ENCODE measurements at regions not wholly inside any gene's neighbourhood (a gene's known extent, or its start where the extent isn't known, plus 50 kb on each side); places are given as distances from the start of the nearest gene placed in this dataset.
"Not testable (repeated sequence)": the region's sequence is repeated elsewhere in the genome, so short reads cannot be mapped to it uniquely, and the experiment has no call there.

DNA sequence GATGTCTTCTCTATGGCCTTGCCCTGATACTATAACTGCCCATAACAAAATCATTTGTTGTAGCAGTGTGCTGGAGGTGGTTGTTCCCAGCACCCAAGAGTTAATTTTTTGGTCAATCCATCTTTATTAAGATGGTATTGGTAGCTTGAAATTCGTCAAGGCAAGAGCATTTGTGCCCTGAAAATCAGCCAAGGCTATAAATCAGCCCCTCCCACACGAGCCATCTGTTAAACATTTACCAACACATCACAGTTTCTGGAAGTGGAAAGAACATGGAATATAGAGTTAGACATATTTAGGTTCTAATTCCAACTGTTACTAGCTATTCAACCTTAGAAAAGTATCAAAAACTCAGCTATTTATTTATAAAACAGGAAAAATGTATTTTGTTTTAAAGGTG is 888.4 kb upstream of the GJE1 start:
- no peak for DNase-seq (ENCODE audit: low spot score)

DNA sequence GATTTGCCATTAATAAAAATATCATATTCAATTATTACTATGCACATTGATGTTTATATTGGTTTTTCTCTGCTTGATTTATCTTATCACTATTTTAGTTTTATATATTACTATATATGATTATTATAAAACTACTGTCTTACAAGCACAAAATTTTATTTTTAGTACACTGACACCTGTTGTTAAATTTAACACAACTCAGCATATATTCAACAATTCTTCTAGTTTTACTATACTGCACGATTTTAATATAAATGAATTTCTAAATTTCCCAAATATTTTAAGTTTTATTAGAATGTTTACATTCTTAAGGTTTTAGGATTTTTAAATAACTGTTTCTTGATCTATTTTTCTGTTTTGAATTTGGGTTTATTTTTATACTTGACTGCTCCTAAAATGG is 889.8 kb upstream of the GJE1 start:
- DNase-seq (ENCODE audit: low spot score): no peak

DNA sequence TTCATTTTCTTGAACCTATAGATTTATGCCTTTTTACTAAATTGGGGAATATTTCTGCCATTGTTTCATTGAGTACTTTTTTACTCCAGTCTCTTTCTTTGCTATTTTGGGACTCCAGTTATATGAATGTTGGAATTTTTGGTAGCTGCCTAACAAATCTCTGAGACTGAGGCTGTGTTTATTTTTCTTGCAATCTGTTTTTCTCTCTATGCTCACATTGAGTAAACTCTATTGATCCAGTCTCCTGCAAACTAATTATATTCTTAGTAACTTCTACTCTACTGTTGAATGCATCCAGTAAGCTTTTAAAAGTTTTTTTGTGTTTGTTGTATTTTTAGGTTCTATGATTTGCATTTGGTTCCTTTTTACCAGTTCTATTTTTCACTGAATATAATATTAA is 903.4 kb upstream of the GJE1 start:
- no peak for DNase-seq (ENCODE audit: low spot score)

DNA sequence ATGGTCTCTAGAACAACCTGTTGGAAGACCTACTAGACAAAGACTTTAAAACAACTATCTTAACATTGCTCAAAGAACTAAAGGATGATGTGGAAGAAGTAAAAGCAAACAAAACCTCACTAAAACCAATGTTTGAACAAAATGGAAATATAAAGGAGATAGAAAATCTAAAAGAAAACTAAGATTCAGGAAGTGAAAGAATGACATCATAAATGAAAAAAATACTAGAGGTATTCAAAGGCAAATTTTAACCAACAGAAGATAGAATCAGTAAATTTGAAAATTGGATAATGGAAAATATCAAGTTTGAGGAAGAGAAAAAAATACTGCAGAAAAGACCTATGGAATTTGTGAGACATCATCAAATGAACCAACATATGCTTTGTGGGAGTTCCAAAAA is 914.1 kb upstream of the GJE1 start:
- DNase-seq (ENCODE audit: low spot score): no peak

DNA sequence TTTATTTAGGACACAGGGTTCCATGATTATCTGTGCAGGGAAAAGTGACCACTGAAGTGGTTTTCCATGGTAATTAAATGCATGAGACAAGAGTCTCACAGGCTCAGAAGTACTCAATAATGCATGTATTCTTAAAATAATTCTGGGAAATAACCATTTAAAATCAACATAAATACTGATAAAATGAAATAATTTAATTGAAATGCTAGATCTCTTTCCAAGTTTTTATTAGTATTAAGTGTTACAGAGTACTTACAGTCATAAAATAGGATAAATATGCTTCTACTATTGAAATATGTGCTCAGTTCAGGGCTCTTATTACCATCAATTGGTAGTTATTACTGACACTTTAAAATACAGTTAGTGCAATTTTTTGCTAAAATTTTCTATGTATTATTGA is 916.0 kb upstream of the GJE1 start:
- no peak for DNase-seq (ENCODE audit: low spot score)

DNA sequence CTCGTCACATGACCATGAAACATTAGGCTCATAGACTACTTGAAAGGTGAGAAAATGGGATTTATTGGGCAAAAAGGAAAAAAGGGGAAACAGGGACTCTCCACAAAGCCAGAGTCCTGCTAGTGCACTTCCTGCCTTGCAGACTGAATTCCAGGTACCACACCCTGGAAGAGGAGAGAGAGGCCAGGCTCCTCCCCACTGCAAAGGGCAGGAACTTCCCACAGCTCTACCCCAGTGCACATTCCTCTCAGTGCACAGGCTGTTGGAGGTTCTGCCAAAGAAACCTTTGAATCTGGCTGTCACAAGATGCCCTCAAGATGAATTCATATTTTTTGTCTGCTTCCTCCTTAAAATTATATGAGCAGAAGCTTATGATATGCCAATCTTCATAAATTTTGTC is 920.4 kb upstream of the GJE1 start:
- DNase-seq (ENCODE audit: low spot score): no peak

DNA sequence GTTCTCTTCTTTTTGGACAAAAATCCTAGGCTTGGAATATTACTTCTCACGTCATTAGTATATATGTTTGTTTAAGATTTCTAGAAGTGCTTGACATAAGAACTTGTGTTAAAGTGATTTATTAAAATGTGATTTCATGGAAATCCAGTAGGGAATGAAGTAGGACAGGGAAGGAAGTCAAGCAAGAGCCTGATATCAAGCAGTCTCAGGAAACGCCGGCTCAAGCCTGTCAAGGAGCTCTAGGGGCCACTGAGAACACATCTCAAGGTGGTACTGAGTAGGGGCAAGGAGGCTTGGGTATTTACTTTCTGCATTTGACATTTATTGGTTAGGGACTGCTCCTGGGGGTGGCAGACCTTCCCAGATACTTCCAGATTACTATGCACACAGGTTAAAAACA is 920.9 kb upstream of the GJE1 start:
- no peak for DNase-seq (ENCODE audit: low spot score)

DNA sequence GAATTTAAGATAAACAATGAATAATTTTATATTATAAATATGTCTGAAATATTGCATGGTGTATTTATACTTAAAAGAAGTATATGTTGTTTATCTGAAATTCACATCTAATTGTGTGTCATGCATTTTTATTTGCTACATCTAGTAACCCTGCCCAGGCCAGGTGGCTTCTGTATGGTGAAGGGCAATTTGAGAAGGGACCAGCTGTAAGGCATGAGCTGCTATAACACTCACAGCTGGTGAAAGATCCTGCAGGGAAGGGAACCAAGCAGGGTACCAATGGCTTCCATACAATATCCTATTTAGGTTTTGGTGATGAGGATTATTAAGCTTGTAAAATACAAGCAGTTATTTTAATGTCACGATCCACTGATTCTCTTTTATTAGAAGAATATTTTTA is 921.8 kb upstream of the GJE1 start:
- no peak for DNase-seq (ENCODE audit: low spot score)

DNA sequence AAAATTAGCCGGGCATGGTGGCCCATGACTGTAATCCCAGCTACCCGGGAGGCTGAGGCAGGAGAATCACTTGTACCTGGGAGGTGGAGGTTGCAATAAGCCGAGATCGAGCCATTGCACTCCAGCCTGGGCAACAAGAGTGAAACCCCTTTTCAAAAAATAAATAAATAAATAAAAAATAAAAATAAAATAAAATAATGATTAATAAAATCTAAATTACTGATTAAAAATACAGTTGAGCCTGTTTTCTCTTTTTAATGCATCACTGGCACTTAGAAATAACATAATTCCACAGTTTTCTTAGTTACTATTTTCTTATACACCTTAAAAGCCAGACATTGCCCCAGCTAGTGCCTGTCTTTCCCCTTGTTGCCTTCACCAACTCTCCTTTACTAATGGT is 922.8 kb upstream of the GJE1 start:
- no peak for DNase-seq (ENCODE audit: low spot score)

DNA sequence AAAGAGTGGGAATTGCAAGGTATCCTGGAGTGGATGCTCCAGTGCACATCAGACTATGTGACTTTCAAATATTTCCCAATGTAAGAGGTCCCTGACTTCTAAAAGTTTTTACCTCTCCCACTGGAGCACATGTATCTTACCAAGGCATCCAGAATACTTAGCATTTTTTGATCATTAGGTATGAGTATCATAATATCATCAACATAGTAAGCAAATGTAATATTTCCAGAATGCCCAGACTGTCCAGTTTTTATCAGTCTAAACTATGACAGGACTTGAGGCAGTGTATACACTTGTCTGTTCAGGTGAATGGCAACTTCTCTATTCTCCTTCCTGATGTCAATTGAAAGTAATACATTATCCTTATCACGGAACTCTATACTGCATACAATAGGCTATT is 924.6 kb upstream of the GJE1 start:
- no peak for DNase-seq (ENCODE audit: low spot score)

DNA sequence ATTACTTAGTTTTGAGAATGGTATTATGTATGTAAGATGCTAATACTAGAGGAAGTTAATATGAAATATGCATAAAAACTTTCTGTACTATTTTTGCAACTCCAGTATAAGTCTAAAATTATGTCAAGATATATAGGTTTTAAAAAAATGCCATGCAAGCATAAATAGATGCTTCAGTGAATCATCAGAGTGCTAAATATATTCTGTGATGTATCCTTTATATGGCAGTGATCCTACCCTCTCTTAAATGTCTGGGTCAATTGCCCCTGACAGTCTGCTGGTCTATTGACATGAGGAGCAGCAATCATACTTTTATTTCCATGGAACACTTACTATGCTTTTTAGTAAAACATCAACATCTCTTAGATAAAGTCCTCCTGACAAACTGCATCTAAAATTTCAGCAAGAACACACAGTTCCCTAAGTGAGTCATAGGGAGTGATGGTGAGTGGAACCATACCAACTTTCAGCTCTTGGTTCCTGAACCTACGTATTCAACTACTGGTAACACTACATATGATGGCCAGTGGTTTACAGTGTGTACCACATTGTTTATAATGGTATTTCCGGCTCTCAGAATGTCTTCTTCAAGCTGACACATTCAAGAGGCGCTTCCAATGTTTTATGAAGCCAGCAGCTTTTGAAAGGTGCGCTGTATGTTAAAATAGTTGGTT is 928.7 kb upstream of the GJE1 start:
- no peak for DNase-seq (ENCODE audit: low spot score)

DNA sequence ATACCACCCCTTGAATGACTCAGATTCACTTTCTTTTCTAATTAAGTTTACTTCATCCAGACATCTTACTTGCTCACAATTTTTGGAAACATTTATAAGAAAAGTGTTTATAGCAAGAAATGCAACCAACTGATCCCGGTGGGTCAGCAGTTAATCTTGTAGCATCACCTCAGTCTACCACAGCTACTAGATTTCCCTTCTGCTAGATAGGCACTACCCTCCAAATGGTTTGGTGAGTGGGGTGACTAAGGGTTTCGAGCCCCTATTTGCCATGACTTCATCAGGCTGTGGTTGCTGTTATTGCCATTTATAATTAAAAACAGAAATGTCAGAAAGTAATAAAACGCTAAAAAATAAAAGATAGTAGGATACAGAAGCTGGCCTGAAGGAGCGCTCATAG is 930.1 kb upstream of the GJE1 start:
- DNase-seq (ENCODE audit: low spot score): no peak

DNA sequence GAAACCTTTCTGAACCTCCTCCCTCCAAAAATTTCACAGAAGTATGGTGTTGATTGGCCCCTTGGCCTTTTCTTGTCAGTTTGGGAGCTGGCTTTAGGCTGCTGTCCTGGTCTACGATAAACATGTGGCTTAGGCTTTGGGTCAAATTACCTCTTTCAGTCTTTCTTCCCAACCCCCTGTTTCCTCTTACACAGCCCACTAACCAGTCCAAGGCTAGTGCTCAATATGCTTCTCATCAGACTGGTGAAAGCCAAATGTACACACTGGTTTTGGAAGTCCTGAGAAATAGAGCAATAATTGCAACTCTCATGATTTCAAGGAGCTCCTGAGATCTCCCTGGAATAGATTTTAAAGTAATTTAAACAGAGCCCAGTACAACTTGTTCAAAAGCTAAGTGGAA is 933.7 kb upstream of the GJE1 start:
- DNase-seq (ENCODE audit: low spot score): no peak

DNA sequence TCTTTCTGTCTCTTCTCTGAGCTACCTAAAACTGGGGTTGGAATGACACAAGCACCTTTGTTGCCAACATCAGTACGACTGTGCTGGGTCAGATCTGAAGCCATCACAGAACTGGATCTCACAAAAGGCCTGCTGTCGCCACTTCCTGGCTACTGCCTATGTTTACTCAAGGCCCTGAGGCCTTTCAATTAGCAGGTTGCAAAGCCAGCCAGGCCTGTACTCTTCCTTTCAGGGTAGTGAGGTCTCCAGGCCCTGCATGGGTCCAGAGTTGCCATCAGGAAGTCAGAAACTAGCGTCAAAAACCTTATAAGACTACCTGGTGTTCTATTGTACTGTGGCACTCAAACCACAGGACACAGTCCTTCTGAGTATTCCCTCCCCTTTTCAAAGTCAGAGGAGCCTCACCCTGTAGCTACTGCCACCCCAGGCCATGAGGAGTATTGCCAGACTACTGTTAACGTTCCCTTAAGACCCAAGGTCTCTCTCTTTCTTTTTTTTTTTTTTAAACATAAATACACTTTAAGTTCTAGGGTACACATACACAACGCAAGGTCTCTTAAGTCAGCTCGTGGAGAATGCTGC is 937.4 kb upstream of the GJE1 start:
- no peak for DNase-seq (ENCODE audit: low spot score)

DNA sequence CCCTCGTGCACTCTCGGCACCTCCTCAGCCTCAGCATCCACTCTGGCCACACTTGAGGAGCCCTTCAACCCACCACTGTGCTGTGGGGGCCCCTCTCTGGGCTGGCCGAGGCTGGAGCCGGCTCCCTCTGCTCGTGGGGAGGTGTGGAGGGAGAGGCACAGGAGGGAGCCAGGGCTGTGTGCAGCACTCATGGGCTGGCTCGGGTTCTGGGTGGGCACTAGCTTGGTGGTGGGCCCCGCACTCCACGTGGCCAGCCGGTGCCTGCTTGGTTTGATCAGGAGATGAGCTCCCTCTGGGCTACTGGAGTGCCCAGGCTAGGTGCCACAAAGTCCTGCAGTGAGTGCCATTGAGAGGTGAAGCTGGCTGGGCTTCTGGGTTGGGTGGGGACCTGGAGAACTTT is 949.4 kb upstream of the GJE1 start:
- DNase-seq (ENCODE audit: low spot score): no peak

DNA sequence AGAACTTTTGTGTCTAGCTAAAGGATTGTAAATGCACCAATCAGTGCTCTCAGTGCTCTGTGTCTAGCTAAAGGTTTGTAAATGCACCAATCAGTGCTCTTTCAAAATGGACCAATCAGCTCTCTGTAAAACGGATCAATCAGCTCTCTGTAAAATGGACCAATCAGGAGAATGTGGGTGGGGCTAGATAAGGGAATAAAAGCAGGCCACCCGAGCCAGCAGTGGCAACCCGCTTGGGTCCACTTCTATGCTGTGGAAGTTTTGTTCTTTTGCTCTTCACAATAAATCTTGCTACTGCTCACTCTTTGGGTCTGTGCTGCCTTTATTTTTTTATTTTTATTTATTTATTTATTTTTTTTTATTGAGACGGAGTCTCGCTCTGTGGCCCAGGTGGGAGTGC is 957.3 kb upstream of the GJE1 start:
- DNase-seq (ENCODE audit: low spot score): not testable (repeated sequence)

DNA sequence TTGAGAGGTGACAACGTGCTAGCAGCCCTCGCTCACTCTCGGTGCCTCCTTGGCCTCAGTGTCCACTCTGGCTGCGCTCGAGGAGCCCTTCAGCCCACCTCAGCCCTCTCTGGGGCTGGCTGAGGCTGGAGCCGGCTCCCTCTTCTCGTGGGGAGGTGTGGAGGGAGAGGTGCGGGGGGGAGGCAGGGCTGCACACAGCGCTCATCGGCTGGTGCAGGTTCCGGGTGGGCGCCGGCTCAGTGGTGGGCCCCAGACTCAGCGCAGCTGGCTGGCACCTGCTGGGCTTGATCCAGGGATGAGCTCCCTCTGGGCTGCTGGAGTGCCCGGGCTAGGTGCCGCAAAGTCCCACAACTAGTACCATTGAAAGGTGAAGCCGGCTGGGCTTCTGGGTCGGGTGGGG is 957.8 kb upstream of the GJE1 start:
- no peak for DNase-seq (ENCODE audit: low spot score)

DNA sequence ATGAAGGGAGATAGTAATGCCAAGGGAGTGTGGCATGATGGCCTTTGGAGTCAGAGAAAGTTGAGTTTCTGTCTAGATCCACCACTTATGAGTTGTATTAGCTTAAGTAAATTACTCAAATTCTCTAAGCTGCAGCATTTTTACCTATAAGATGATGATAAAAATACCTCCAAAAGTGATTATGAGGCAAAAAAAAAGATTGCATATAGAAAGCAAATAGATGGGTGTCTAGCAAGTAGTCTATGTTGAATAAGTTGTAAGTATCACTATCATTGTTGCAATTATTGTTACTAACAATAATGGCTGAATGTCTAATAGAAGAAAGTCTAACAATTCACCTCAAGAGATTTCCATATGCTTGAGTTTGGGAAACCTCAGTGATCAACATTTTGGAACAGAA is 959.2 kb upstream of the GJE1 start:
- no peak for DNase-seq (ENCODE audit: low spot score)

DNA sequence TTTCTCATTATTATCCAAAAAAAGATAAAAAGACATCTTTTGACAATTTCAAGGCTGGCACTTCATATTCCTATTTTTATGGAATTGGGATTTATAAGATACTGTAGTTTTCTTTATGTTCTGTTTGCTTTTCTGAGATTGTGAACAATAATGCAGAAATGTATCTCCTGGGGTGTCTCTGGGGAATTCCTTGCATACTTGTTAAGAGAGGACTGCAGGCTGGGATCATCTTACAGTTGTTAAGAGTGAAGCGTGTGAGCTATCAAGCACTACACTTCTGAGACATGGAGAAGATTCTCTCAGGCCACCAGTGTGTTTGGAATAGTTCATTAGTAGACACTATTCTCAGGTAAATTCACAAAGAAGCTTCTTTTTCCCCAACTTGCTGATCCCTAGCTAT is 963.3 kb upstream of the GJE1 start:
- no peak for DNase-seq (ENCODE audit: low spot score)

DNA sequence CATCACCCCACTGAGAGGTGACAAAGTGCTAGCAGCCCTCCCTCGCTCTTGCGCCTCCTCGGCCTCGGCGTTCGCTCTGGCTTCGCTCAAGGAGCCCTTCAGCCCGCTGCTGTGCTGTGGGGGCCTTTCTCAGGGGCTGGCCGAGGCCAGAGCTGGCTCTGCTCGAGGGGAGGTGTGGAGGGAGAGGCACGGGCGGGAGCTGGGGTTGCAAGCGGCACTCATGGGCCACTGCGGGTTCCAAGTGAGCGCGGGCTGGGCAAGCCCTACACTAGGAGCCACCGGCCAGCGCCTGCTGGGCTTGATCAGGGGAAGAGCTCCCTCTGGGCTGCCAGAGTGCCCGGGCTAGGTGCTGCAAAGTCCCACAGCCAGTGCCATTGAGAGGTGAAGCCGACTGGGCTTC is 964.8 kb upstream of the GJE1 start:
- DNase-seq (ENCODE audit: low spot score): no peak

DNA sequence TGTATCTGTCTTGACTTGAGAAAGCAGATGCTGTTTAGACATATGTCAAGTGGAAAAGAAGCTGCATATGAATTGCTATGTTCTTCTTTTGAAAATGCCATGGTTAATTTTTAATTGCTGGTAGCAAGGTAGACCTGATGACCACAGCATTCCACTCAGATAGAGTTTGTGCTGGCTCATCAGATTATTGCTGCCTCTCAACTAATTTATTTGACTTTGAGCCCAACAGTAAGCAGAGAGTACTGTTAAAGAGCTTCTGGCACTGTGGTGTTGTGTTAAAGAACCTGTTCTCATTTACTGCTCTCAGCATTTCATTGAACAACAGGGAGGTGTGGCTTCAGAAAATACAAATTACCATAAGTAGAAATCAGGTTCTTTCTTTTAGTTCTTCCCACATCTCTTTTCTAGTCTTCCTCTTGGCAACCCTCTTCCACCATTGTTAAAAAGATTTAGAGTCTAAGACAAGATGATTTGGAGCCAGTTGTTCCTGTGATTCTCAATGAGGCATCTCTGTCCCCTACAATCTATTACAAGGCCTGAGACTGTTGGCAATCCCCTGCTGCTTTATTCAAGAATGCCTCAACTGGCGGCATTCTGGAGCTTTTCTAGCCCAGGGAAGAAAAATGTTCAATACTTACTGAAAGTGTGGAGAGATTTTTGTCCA is 967.6 kb upstream of the GJE1 start:
- no peak for DNase-seq (ENCODE audit: low spot score)

DNA sequence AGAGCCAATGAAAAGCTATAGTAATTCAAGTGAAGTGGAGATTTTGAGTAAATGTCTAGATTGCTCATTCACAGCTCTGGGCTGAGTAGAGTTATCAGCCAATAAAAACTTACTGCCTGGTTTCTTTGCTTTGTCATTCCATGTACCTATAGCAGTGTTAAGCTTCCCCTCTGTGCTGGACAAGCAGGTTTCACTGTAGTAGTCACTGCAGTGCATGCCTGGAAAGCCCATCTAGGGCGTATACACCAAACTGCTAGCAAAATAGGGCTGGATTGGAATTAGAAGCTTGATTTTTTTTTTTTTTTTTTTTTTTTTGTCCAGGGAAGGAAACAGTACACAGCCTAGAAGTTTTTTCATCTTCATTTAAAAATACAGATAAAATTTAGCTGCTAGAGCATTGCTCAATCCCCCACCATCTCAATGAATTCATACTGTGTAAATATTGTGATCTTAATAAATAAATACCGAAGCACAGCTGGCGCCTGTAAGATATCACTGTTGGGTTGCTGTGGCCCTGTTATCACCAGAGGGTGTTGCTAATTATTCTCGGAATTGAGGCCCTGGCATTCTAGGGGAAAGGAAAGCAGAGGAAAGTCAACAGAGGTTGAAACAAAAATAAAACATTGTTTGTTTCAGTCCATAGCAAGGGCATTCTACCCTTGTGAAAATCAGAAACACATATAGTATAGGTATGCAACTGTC is 968.5 kb upstream of the GJE1 start:
- DNase-seq (ENCODE audit: low spot score): no peak

DNA sequence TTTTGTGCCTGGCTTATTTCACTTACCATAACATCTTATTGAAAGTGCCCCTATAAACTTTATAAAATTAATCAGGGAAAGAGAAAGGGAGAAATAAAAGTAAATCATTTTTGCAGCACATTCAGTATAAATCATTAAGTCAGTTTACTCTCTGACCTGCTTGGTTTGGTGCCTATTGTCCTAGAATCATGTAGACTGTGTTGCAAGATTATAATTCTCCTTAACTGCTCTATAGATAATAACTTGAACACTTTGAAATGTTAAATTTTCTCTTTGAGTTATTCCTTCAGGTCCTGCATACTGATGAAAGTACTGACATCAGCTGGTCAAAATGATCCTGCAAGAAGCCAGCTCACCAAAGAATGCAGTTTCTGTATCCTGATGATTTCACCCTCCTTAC is 969.6 kb upstream of the GJE1 start:
- DNase-seq (ENCODE audit: low spot score): no peak
